Activated T-helper 17 cell treated with anti-CD3 and anti-CD28 coated beads, Interleukin-2, amount 50 U/mL, for 72 hours (primary cell): ENCODE measurements at regions not wholly inside any gene's neighbourhood (a gene's known extent, or its start where the extent isn't known, plus 50 kb on each side); places are given as distances from the start of the nearest gene placed in this dataset.

Experiments
- ATAC-seq: fragments of 150-1000 bp; cut with Tn5 transposase; replicated peaks from 2 replicates; pipeline ENCODE4 v1.10.0; 2021; ENCODE audit warnings: mild to moderate bottlenecking, moderate library complexity
- H3K27ac Mint-ChIP-seq: one replicate; pipeline ENCODE4 v1.8.0; 2022; ENCODE audit warnings: mixed read lengths
- H3K27me3 Mint-ChIP-seq: one replicate; pipeline ENCODE4 v1.8.0; 2022; ENCODE audit warnings: mixed read lengths
- H3K36me3 Mint-ChIP-seq: one replicate; pipeline ENCODE4 v1.8.0; 2022; ENCODE audit warnings: low read depth, mild to moderate bottlenecking, mixed read lengths
- H3K4me1 Mint-ChIP-seq: one replicate; pipeline ENCODE4 v1.8.0; 2022; ENCODE audit warnings: mixed read lengths
- H3K4me3 Mint-ChIP-seq: one replicate; pipeline ENCODE4 v1.8.0; 2022; ENCODE audit warnings: mild to moderate bottlenecking, mixed read lengths
- H3K9me3 Mint-ChIP-seq: one replicate; pipeline ENCODE4 v1.8.0; 2022; ENCODE audit warnings: mixed read lengths

GRCh38 chr12:128205145-128205544 is 61.8 kb upstream of the TMEM132C start:
- no peak for ATAC-seq
- Mint-ChIP-seq H3K27ac (no peak overlapping the region), H3K9me3 (peaks cover 3% of the 10 kb centered on the region), H3K4me1 (no peaks in the 10 kb centered on the region), H3K27me3 (no peaks in the 10 kb centered on the region), H3K36me3 (no peaks in the 10 kb centered on the region), H3K4me3 (no peak overlapping the region)

- Mint-ChIP-seq H3K4me3 (no peak overlapping the region), H3K27me3 (no peaks in the 10 kb centered on the region), H3K9me3 (peaks cover under 1% of the 10 kb centered on the region), H3K36me3 (no peaks in the 10 kb centered on the region), H3K4me1 (no peaks in the 10 kb centered on the region), H3K27ac (no peak overlapping the region)
- no peak for ATAC-seq
These were observed 61.2 kb upstream of the TMEM132C start for GRCh38 chr12:128205758-128206157.
